ENCODE measurements at regions not wholly inside any gene's neighbourhood (a gene's known extent, or its start where the extent isn't known, plus 50 kb on each side); places are given as distances from the start of the nearest gene placed in this dataset.

- TF ChIP-seq CTCF (conservative IDR thresholded peaks at IDR 0.05) (no peak), ZFX (IDR thresholded peaks at IDR 0.05) (no peak)
Measured at GRCh38 chr9:80841888-80842287, 847.5 kb downstream of the TLE1 start.

All from C4-2B (cell line).